Prostate gland (tissue), 2 donors: ENCODE measurements at regions not wholly inside any gene's neighbourhood (a gene's known extent, or its start where the extent isn't known, plus 50 kb on each side); places are given as distances from the start of the nearest gene placed in this dataset.

Experiments used
- POLR2A ChIP-seq: fragments of 450-650 bp; IDR thresholded peaks from one replicate; pipeline ENCODE4 v1.6.1; 2016; ENCODE audit warnings: antibody characterized with exemption, mild to moderate bottlenecking
- POLR2AphosphoS5 ChIP-seq: sonication (generic); formaldehyde crosslinking; IDR thresholded peaks from one replicate; pipeline ENCODE4 v1.6.1; 2017; ENCODE audit warnings: antibody characterized with exemption
- TF ChIP-seq, protein P1 (sequence below), 4 experiments: fragments of 200-600 bp in 2 of 4; fragments of 450-650 bp in 2 of 4; sonication (generic) in 2 of 4; IDR thresholded peaks; 1 replicate in 3 of 4; 2 replicates in 1 of 4; pipeline ENCODE4 v1.5.1; 2016 to 2019; ENCODE audit warnings: antibody characterized with exemption in 4 of 4, mild to moderate bottlenecking in 2 of 4, moderate library complexity in 2 of 4

DNA sequence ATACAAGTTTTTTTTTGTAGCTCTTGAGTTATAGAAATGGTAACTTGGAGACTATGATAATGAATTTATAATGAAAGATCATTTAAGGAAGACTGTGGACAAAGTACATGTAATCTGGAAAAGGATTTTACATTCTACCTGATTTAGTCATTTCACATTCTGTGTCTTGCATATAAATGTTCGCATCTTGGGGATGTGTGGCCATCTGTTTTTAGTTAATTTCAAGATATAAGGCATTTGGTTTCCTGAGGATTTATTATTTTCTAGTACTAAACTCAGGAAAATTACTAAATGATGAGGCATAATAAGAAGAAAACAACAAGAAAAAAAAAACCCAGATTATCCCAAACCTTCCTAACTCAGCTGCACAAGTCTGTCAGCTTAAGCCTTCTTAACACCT is 112.7 kb upstream of the PRL start:
- no peak for TF ChIP-seq POLR2AphosphoS5
- TF ChIP-seq, protein P1, sequence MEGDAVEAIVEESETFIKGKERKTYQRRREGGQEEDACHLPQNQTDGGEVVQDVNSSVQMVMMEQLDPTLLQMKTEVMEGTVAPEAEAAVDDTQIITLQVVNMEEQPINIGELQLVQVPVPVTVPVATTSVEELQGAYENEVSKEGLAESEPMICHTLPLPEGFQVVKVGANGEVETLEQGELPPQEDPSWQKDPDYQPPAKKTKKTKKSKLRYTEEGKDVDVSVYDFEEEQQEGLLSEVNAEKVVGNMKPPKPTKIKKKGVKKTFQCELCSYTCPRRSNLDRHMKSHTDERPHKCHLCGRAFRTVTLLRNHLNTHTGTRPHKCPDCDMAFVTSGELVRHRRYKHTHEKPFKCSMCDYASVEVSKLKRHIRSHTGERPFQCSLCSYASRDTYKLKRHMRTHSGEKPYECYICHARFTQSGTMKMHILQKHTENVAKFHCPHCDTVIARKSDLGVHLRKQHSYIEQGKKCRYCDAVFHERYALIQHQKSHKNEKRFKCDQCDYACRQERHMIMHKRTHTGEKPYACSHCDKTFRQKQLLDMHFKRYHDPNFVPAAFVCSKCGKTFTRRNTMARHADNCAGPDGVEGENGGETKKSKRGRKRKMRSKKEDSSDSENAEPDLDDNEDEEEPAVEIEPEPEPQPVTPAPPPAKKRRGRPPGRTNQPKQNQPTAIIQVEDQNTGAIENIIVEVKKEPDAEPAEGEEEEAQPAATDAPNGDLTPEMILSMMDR (IDR thresholded peaks at IDR 0.05), result no peak
- TF ChIP-seq POLR2A, result no peak
